ENCODE measurements at regions not wholly inside any gene's neighbourhood (a gene's known extent, or its start where the extent isn't known, plus 50 kb on each side); places are given as distances from the start of the nearest gene placed in this dataset.
A peak's percentile ranks its signal among the peaks of the same experiment; 100 is the strongest.

DNA sequence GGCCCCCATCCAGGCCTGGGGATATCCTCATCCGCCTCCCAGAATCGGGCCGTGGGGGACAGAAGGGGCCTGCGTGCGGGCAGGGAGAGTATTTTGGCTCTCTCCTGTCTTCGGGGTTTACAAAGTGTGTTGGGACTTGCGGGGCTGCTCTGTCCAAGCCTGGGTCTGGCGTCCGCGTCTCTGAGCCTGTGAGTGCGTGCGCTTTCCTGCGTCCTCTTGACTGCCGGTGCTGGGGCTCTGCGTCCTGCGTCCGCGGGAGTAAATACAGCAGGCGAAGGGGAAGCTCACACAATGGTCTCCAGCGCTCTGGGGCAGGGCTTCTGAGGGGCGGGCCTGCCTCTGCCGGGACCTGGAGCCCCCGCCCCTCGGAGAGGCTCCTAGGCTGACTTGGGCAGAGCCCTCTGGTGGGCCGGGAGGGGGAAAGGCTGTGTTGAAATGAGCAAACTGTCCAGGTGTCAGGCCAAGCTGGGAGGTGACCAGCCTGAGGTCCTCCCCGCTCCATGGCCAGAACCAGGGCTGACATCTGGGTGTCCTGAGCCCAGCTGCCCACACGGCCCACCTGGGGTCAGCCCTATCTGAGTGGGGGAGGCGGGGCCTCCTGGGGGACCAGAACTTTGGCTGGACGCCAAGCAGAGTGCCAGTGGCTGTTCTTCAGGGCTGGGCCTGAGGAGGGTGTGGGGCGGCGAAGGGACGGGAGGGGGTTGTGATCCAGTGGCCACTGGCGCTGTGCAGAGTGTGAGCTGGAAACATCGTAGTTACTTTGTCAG lies 233.6 kb downstream of the SEC14L1 start:
- Mint-ChIP-seq H3K4me1 (peaks cover 20 to 28% (median 25%) of the 10 kb centered on the region in 3 donors), H3K9me3 (no peaks in the 10 kb centered on the region), H3K36me3 (peaks cover 2% of the 10 kb centered on the region), H3K27me3 (no peaks in the 10 kb centered on the region), H3K27ac (peak overlapping the region; percentile 90 to 98 (median 96)), H3K4me3 (peak overlapping the region; percentile 95 to 99 (median 97))

DNA sequence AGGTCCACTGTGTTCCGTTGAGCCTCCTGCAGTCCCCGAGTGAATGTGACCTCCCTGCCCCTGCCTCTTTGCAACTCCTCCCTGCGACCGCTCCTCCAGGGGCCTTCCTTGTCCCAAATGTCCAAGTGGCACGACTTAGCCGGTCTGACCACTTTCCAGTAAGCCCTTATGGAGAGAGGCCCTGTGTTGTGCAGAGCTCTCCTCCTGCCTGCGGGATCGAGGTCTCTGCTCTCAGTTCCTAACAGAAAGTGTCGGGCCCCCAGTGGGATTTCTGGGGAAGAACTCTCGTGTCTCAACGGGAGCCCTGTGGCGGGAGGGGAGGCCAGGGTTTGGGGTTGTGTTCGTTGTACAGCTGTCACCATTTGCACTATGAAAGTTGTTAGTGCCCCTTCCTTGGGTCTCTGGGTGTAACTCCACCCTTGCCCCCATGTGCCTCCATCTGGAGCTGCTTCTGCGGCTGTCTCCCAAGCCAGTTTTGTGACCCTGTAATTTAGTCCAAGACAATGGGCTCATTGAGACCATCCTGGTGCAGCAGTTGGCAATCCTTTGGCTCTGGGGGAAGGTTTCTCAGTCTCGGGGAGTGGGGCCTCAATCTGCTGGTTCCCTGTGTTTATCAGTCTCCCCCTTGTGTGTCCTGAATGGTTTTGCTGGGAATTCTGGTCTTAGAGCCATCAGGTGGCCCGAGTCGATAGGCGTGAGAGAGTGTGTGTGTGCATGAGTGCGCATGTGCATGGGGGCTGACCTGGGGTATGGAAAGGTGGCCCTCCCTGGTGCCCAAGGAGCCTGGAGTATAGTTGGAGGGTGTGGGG lies 234.5 kb downstream of the SEC14L1 start:
- Mint-ChIP-seq H3K4me3 (peak overlapping the region; percentile 73 to 96 (median 95)), H3K9me3 (no peaks in the 10 kb centered on the region), H3K36me3 (peaks cover 2% of the 10 kb centered on the region), H3K27ac (peak overlapping the region; percentile 13 to 90 (median 80)), H3K27me3 (no peaks in the 10 kb centered on the region), H3K4me1 (peaks cover 20 to 30% (median 25%) of the 10 kb centered on the region in 3 donors)

DNA sequence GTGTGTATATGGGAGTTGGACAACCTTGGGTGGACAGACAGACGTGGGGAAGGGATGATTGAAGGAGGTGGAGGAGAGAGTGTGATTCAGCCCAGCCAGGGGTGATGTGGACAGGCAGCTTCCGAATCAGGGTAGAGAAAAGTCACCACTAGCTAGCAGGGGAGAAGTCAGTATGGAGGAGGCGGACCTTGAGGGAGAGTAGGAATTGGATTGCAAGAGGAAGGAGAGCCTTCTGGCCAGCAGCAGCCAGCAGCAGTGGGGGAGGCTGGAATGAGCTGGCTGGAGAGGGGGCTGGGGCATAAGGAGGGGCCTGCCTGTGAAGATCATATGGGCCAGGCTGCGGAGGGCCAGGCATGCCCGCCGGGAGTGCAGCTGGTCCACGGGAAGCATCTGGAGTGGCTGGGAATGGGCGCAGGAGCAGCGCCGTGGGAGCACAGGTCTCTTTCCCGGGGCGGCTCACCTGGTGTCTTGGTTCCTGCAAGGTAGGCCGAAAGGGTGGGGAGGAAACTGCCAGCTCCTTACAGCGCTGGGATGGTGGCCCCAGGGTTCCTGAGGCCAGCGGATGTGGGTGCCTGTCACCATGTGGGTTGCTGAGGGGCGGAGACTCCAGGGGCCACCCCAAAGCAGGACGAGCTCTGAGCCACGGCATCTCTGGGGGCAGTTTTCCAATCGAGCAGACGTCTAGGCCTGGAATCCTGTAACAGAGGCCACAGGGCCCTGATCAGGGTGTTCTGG lies 235.3 kb downstream of the SEC14L1 start:
- peak overlapping the region; percentile 65 to 95 (median 77) for H3K4me3 Mint-ChIP-seq
- H3K9me3 Mint-ChIP-seq, result no peaks in the 10 kb centered on the region
- no peaks in the 10 kb centered on the region for H3K27me3 Mint-ChIP-seq
- peaks cover 19 to 27% (median 25%) of the 10 kb centered on the region in 3 donors for H3K4me1 Mint-ChIP-seq
- H3K36me3 Mint-ChIP-seq, result peaks cover 2% of the 10 kb centered on the region
- H3K27ac Mint-ChIP-seq, result peak overlapping the region; percentile 41 to 90 (median 80)

DNA sequence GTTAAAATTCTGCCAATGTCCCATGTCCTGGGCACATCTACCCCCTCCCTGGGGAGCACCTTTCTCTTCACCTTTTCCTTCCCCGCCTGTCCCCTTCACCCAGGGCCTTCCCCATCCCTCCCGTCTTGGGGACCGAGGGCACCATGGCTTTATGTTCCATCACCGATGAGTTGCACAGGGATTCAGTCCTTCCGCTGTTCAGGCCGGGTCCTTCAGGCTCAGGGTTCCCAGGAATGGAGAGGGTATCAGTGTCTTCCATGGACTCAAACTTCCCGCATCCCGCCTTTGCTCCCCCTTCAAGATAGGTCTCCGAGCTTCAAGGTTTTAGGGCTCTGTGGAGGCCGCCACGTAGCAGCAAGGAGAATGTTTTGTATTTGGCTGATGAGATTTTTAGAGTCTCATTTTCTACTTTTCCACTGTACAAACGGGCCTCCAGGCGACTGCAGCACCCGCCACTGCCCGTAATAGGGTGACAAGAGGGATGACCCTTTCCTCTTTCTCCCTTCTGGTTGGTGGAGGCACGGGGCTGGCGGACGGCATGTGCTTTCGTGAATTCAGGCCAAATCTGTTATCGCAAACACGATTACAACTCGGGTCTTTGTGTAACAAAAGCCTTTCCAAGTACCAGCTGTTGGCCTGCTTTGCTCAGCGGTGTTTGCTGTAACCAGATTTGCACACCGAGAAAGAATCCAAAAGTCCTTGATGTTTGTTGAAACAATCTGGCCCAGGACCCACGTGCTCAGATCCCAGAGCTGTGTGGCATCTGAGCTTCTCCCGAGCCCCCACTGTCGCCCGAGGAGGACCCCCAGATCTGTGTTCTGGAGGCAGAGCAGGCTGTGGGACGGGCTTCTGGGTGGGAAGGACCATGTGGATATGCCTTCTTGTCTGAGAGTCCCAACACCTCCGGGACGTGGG lies 236.3 kb downstream of the SEC14L1 start:
- peaks cover 22 to 29% (median 25%) of the 10 kb centered on the region in 3 donors for H3K4me1 Mint-ChIP-seq
- peaks cover 2% of the 10 kb centered on the region for H3K36me3 Mint-ChIP-seq
- H3K27me3 Mint-ChIP-seq, result no peaks in the 10 kb centered on the region
- no peaks in the 10 kb centered on the region for H3K9me3 Mint-ChIP-seq
- H3K4me3 Mint-ChIP-seq, result peak overlapping the region in 2 of 4 donors; percentile 65 to 95
- H3K27ac Mint-ChIP-seq, result peak overlapping the region in 1 of 3 donors; percentile 71

DNA sequence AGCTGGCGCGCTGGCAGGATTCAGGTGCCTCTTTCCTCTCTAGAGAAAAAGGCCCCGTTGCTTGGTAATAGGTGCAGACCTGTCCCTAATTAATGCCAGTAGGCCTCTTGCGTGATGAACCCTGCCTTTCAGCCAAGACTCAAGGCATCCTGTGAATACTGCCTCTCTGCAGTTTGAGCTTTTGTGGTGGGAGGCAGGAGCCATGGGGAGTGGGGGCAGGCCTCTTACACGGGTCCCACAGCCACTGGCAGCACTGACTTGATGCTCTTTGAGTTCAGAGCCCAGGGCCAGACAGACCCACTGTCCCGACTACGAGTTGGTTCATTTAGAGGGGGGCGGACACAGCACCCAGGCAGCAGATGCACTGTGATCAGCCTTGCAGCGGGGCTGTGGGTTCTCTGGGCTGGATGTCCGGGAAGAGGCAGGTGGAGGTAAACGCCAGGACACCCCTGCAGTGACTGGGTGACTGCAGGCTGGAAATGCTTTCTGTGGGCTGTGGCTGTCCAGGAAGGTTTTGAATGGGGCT lies 237.0 kb downstream of the SEC14L1 start:
- H3K4me1 Mint-ChIP-seq, result peaks cover 24 to 34% (median 27%) of the 10 kb centered on the region in 3 donors
- peak overlapping the region in 2 of 4 donors; percentile 32 to 33 for H3K4me3 Mint-ChIP-seq
- peak overlapping the region in 1 of 3 donors; percentile 56 for H3K27ac Mint-ChIP-seq
- H3K27me3 Mint-ChIP-seq, result no peaks in the 10 kb centered on the region
- peaks cover 2% of the 10 kb centered on the region for H3K36me3 Mint-ChIP-seq
- H3K9me3 Mint-ChIP-seq, result no peaks in the 10 kb centered on the region

DNA sequence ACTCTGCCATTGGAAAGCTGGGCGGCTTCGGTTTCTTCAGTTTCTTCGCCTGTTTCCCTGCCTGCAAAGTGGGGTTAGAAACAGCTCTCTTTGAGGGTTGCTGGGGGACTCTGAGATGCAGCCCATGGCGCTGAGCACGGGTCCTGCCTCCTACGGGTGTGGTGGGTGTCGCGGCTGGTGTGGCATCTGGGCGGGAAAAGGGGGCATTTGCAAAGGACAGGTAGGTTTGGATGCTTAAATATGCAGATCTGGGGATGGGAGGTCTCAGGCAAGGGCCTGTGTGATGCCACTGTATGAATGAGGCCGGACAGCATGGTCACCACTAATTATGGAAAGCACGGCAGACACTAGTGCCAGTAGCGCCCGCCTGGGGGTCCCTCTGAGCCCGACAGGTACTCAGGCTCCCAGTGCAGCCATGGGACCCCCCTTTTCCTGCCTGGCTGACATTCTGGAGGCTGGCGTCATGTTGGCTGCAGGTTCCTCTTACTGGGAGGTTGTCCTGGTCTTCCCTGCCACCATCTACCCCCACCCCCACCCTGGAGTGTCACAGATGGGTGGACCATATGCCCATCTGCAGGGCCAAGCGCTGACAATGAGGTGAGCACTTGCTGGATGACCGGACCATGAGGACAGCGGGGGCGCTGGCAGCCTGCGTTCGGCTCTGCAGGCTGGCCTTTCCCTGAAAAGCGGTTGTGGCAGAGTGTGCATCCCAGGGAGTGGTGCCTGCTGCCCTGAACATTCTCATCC lies 237.7 kb downstream of the SEC14L1 start:
- Mint-ChIP-seq H3K27ac (peak overlapping the region in 1 of 3 donors; percentile 56), H3K4me3 (no peak overlapping the region), H3K9me3 (no peaks in the 10 kb centered on the region), H3K27me3 (no peaks in the 10 kb centered on the region), H3K36me3 (peaks cover 2% of the 10 kb centered on the region), H3K4me1 (peaks cover 27 to 34% (median 30%) of the 10 kb centered on the region in 3 donors)

DNA sequence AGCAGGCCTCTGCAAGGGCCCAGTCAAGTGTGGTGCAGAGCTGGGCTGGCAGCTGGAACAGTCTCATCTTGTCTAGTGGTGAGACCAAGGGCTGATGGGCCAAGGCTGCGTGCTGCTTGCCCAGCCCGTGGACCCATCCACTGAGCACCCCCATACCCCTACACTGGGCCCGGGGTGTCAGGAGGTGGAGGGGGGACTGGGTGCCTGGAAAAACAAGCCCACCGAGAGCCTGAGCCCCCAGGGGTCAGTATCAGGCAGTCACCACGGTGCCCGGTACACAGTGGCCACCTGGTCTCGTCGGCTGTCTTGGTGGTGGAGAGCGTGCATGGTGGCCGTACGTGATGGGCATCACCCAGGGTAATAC lies 238.3 kb downstream of the SEC14L1 start:
- Mint-ChIP-seq H3K4me1 (peaks cover 27 to 34% (median 30%) of the 10 kb centered on the region in 3 donors), H3K27me3 (no peaks in the 10 kb centered on the region), H3K4me3 (no peak overlapping the region), H3K9me3 (no peaks in the 10 kb centered on the region), H3K27ac (no peak overlapping the region), H3K36me3 (peaks cover 2% of the 10 kb centered on the region)

DNA sequence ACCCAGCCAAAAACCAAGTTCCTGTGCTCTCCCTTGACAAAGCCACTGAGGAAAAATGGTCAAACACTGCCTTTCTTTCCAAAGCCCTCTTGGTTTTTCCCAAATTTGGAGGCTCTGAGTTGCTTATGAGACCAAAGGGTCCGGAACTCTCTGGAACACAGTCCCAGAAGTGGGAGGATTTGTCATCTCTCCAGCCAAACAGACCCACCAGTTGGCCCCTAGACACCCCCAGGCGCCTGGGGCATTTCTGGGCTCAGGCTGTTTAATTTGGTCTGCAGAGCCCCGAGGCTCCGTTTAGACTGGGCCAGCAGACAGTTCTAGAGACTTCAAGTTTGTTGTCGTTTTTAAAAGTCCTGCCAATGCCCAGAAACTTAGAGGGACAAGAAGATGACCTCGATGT lies 239.1 kb downstream of the SEC14L1 start:
- H3K4me1 Mint-ChIP-seq, result peaks cover 26 to 34% (median 28%) of the 10 kb centered on the region in 3 donors
- peaks cover 2% of the 10 kb centered on the region for H3K36me3 Mint-ChIP-seq
- no peaks in the 10 kb centered on the region for H3K9me3 Mint-ChIP-seq
- no peaks in the 10 kb centered on the region for H3K27me3 Mint-ChIP-seq
- H3K27ac Mint-ChIP-seq, result no peak overlapping the region
- H3K4me3 Mint-ChIP-seq, result no peak overlapping the region

DNA sequence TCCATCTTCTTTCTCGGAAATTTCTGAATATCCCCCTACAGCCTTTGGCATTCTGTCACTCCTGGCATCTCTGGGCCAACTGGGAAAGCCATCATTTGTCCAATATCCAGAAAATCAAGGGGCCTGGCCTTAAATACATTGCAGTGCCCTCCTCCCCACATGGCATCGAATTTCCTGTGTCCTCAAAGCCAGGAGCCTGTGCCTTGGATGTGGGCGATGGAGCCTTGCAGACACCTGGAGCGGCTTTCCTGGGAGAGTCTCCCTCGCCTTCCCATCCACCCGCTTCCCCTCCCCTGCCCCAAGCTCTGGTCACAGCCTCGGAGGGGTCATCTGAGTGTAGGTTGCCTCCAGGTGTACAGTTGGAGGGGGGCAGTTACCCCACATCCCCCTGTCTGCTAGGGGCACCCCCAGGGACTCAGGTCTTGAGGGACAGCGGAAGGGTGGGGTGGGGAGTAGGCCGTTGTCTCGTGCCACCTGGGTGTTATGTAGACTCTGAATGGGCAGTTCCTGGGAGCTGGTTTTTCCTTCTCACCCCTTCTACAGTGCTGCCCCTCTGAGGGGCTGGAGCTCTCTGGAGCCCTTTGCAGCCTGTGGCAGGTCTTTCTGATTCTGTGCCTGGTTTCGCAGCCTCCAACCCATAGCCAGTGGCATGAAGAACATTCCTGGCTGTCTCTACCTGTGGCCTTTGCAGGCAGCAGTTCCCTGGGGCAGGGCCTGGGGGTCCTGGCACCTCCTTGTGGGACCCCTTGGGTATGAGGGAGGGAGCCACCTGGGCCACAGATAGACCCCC lies 239.8 kb downstream of the SEC14L1 start:
- Mint-ChIP-seq H3K27me3 (no peaks in the 10 kb centered on the region), H3K27ac (peak overlapping the region in 1 of 3 donors; percentile 71), H3K36me3 (peaks cover 2% of the 10 kb centered on the region), H3K9me3 (no peaks in the 10 kb centered on the region), H3K4me1 (peaks cover 19 to 27% (median 24%) of the 10 kb centered on the region in 3 donors), H3K4me3 (peak overlapping the region in 1 of 4 donors; percentile 54)

DNA sequence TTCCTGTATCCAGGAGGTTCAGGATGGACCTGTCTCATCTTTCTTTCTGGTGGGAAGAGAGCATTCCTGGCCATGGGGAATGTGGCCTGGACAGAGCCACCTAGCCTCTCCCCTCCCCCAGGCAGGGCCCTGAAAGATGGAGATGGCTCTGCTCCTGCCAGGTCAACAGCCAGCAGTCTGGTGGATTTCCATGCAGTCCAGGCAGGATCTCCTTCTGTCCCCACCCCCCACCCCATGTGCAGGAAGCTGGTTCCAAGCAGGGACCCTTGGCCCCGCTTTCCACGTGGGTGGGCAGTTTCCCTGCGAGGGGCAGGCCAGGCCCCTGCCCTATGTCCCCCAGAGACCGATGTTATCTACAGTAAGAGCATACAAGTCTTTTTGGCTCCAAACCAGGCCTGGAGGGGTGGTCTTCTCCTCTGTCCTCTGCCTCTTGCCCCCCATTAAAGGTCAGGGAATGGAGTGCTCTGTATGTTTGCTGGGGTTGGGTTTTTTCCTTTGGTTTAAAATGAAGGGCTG lies 240.5 kb downstream of the SEC14L1 start:
- Mint-ChIP-seq H3K27ac (peak overlapping the region in 2 of 3 donors; percentile 63 to 71), H3K4me1 (peaks cover 14 to 23% (median 20%) of the 10 kb centered on the region in 3 donors), H3K36me3 (peaks cover 2% of the 10 kb centered on the region), H3K4me3 (peak overlapping the region in 2 of 4 donors; percentile 27 to 54), H3K27me3 (no peaks in the 10 kb centered on the region), H3K9me3 (no peaks in the 10 kb centered on the region)

DNA sequence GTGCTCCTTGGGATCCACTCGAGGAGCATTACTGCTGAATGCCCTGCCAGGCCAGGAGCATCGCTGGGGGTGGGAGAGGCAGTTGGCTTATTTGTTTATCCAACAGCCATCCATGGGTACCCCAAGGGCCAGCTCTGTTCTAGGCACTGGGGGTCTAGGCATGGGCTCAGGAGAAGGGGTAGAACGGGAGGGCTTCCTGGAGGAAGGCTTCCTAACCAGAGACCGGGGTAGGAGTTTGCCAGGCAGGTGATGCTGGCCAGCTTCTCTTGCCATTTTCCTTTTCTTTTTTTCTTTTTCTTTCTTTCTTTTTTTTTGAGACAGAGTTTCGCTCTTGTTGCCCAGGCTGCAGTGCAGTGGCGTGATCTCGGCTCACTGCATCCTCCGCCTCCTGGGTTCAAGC lies 241.0 kb downstream of the SEC14L1 start:
- H3K36me3 Mint-ChIP-seq, result peaks cover 2% of the 10 kb centered on the region
- H3K27ac Mint-ChIP-seq, result peak overlapping the region in 1 of 3 donors; percentile 63
- H3K27me3 Mint-ChIP-seq, result no peaks in the 10 kb centered on the region
- H3K4me3 Mint-ChIP-seq, result peak overlapping the region in 2 of 4 donors; percentile 27 to 65
- no peaks in the 10 kb centered on the region for H3K9me3 Mint-ChIP-seq
- peaks cover 16 to 23% (median 17%) of the 10 kb centered on the region in 3 donors for H3K4me1 Mint-ChIP-seq

DNA sequence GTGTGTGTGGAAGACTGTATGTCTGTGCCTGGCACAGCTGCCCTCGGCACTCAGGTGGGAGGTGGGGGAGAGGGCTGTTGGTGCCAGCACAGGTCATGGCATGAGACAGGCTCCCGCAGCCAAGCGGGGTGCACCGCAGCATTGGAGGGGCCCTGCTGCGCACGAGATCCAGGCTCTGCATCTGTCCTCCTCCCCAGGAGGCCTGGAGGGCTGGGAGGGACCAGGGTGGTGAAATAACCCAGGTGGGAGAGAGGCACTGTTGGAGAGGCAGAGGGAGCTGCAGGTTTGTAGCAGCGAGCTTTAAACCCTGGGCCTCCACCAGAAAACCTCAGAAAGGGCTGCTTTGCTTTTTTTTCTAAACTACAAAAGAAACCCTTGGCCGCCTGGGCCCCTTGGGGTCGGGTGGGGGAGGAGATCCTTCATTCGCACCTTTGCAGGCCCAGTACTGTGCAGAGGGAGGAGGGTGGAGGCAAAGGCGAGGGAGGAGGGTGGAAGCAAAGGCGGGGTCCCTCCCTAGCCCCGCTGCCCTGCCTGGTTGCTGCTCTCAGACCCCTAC lies 241.7 kb downstream of the SEC14L1 start:
- Mint-ChIP-seq H3K4me1 (peaks cover 20 to 23% (median 20%) of the 10 kb centered on the region in 3 donors), H3K4me3 (peak overlapping the region in 3 of 4 donors; percentile 4 to 88 (median 54)), H3K36me3 (peaks cover 2% of the 10 kb centered on the region), H3K9me3 (no peaks in the 10 kb centered on the region), H3K27me3 (no peaks in the 10 kb centered on the region), H3K27ac (peak overlapping the region in 2 of 3 donors; percentile 16 to 46)

All from IgD-negative memory B cell (primary cell).